ENCODE measurements at regions not wholly inside any gene's neighbourhood (a gene's known extent, or its start where the extent isn't known, plus 50 kb on each side); places are given as distances from the start of the nearest gene placed in this dataset.

- DNase-seq (ENCODE audit: low read depth) = no peak
Observed at GRCh38 chr4:104964410-104965175, 182.1 kb upstream of the TET2 start.

- no peak for DNase-seq (ENCODE audit: low read depth)
Observed at GRCh38 chr4:104966349-104967033, 180.2 kb upstream of the TET2 start.

GRCh38 chr4:104967034-104967401 lies 179.7 kb upstream of the TET2 start:
- no peak for DNase-seq (ENCODE audit: low read depth)

DNA sequence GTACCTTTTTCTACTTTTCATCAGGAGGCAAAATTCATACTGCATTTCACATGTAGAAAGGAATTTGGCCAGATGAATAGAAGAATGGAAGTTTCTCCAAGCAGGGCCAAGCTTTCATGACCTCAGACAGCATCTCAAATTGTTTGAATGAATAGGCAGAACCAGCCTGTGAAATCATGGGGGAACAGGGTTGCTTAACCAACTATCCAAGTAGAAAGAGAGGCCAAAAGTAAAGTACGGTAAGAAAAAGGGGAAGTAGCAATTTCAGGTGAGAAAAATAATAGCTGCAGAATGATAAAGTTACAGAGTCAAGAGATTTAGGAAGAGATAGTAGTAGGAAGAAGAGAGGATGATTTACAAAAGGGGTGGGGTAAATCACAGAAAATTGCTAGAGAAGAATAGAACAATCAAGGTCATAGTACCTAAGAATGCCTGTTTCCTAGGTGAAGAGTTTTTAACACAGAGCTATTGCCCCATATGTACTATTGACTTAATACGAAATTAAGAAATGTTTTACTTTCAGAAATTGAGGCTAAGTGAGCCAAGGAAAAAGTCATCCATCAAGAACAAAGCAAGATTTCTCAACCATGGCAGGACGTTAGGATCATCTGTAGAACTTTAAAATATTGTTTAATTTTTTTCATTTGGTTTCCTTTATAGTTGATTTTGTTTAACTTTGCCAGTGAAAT lies 177.1 kb upstream of the TET2 start:
- no peak for DNase-seq (ENCODE audit: low read depth)

GRCh38 chr4:104971462-104971861 lies 175.2 kb upstream of the TET2 start:
- no peak for DNase-seq (ENCODE audit: low read depth)

DNA sequence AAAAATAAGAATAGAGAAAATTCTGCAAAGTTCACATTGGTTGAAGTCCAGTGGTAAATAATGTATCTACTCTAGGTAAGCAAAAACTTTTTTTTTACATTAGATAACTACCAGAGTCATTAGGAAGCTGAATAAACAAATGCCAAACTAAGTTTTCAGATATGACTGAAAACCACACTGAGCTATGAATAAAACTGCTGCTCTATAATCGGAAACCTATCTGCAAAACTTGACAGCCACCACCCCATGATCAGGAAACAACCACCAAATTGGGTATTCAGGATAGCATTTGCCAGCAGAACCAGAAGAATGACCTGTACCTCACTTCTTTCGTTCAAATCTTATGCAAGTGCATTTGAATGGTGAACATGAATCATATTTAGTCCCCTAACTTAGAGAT lies 173.0 kb upstream of the TET2 start:
- DNase-seq (ENCODE audit: low read depth) = no peak

GRCh38 chr4:104975617-104976016 lies 171.1 kb upstream of the TET2 start:
- no peak for DNase-seq (ENCODE audit: low read depth)

- no peak for DNase-seq (ENCODE audit: low read depth)
Observed at GRCh38 chr4:104976262-104976661, 170.4 kb upstream of the TET2 start.

DNA sequence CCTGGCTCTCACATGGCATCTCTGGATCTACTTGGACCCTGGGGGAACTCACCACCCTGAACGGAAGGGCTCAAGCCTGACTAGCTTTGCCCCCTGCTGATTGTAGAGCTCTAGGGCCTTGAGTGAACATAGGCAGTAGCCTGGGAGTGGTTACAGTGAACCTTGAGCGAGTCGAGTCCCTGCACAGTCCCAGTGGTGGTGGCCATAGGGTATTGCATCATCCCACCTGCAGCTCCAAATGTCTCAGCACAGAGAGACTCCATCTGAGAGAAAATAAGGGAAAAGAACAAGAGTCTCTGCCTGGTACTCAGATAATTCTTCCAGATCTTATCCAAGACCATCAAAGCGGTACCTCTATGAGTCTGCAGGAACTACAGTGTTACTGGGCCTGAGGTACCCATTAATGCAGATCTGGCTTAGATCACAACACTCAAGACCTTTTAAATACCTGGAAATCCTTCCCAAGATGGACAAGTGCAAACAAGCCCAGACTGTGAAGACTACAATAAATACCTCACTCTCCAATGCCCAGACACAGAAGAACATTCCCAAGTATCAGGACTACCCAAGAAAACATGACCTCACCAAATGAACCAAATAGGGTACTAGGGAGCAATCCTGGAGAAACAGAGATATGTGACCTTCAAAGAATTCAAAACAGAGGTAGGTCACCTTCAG lies 167.5 kb upstream of the TET2 start:
- no peak for DNase-seq (ENCODE audit: low read depth)

DNA sequence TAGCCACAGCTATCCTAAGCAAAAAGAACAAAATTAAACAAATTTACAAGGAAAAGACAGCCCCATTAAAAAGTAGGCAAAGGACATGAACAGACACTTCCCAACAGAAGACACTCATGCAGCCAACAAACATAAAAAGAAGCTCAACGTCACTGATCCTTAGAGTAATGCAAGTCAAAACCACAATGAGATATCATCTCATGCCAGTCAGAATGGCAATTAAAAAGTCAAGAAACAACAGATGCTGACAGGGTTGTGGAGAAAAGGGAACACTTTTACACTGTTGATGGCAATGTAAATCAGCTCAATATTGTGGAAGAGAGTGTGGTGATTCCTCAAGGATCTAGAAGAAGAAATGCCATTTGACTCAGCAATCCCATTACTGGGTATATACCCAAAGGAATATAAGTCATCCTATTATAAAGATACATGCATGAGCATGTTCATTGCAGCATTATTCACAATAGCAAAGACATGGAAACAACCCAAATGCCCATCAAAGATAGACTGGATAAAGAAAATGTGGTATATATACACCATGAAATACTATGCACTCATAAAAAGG lies 163.0 kb upstream of the TET2 start:
- no peak for DNase-seq (ENCODE audit: low read depth)

DNA sequence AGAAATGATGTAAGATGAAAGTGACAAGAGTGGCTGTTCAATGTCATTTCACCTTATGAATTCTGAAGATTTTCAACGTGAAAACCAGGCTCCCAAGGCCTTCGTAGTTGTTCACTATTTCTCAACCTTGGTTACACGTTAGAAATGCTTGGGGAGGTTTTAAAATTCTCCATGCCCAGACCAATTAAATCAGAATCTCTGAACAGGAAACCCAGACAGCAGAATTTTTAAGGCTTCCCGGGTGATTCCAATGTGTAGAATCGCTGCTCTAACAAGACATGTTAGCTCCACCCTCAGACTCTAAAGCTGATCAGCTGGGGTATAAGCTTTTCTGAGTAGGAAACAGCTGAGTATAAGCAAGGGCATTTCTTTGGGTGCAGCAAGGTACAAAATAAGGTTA lies 160.4 kb upstream of the TET2 start:
- no peak for DNase-seq (ENCODE audit: low read depth)

GRCh38 chr4:104989371-104989770 lies 157.3 kb upstream of the TET2 start:
- no peak for DNase-seq (ENCODE audit: low read depth)

- DNase-seq (ENCODE audit: low read depth) = no peak
Observed at GRCh38 chr4:105002278-105002677, 144.4 kb upstream of the TET2 start.

DNA sequence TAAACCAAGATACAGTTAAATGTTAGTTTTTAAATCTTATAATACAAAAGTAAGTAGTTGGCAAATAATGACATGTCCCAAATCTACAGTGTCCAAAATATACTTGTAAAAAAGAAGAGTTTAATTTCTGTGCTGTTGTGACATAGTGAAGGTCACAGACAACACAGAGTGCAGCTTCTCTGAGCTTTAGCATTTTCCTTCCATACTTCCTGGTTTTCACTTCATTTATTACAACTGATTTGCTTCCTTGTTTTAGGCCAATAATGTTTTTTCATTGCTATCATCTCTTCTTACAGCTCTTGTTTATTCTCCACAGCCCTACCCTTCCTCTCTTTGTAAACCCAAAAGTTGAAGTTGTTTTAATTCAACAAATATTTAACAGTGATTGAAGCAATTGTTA lies 132.4 kb upstream of the TET2 start:
- no peak for DNase-seq (ENCODE audit: low read depth)

DNA sequence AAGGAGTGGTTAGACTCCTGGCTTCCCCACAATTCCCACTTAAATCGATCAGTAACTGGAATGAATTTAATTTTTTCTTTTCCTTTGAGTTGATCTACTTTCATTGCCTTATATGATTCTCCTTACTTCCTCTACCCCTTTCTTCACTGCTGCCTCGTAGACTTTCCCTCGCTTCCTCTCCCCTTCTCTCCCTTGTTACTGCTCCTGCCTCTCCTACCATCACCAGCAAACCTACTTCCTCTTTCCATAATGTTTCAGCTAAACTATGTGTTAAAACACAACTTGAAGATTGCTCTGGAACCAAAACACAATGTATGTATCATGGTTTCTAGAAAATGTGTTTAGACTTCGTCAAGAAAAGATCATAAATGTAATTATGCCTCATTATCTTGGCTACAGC lies 132.0 kb upstream of the TET2 start:
- DNase-seq (ENCODE audit: low read depth) = no peak

GRCh38 chr4:105015750-105016149 lies 130.9 kb upstream of the TET2 start:
- no peak for DNase-seq (ENCODE audit: low read depth)

DNA sequence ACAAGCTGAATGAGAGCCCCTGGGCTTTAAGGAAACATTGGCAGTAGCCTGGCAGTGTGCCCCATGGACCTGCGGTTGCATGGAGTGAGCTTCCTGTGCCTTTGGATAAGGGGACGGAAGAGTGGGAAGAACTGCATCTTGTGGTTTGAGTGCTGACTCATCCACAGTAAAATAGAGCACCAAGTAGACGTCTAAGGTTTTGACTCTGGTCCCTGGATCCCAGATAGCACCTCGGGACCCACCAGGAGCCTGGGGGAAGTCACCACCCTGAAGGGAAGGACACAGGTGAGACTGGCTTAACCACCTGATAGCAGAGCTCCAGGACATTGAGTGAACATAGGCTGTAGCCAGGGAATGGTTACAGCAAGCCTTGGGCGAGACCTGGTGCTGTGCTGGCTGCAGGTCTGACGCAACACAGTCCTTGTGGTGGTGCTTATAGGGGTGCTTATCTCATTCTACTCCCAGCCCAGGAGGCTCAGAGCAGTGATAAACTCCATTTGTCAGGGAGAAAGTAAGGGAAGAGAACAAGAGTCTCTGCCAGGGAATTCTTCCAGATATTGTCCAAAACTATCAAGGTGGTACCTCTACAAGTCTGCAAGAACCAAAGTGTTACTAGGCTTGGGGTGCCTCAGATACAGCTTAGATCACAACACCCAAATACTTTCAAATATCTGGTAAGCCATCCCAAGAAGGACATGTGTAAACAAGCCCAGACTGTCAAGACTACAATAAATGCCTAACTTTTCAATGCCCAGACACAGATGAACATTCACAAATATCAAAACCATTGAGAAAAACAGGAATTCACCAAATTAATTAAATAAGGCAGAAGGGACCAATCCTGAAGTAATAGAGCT lies 123.6 kb upstream of the TET2 start:
- DNase-seq (ENCODE audit: low read depth) = no peak

GRCh38 chr4:105023668-105024055 lies 123.0 kb upstream of the TET2 start:
- DNase-seq (ENCODE audit: low read depth) = no peak

- no peak for DNase-seq (ENCODE audit: low read depth)
Observed at GRCh38 chr4:105025263-105026017, 121.2 kb upstream of the TET2 start.

DNA sequence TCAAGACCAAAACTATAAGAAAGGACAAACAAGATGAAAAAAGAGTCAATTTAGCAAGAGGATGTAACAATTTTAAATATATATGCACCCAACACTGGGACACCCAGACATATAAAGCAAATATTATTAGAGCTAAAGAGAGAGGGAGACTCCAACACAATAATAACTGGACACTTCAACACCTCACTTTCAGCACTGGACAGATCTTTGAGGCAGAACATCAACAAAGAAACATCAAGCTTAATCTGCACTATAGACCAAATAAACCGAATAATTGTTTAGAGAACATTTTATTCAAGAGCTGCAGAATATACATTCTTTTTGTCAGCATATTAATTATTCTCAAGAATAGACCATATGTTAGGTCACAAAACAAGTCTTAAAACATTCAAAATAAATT lies 109.7 kb upstream of the TET2 start:
- no peak for DNase-seq (ENCODE audit: low read depth)

- no peak for DNase-seq (ENCODE audit: low read depth)
Observed at GRCh38 chr4:105042451-105042850, 104.2 kb upstream of the TET2 start.

Measured in stimulated activated CD8-positive, alpha-beta memory T cell treated with anti-CD3 and anti-CD28 coated beads, Interleukin-7, amount 100 ng/mL, for 24 hours (primary cell).